Stimulated activated CD4-positive, alpha-beta T cell treated with anti-CD3 and anti-CD28 coated beads, Interleukin-4, amount 100 ng/mL, for 24 hours (primary cell): ENCODE measurements at regions not wholly inside any gene's neighbourhood (a gene's known extent, or its start where the extent isn't known, plus 50 kb on each side); places are given as distances from the start of the nearest gene placed in this dataset.

Source experiments
- DNase-seq: peaks from one replicate; pipeline ENCODE4 v3.0.0-alpha.2; 2020

- DNase-seq: no peak
These were observed 71.8 kb upstream of the FOXP4 start for GRCh38 chr6:41474213-41474933.

GRCh38 chr6:41475164-41475563, 71.0 kb upstream of the FOXP4 start:
- no peak for DNase-seq

GRCh38 chr6:41475737-41476357, 70.3 kb upstream of the FOXP4 start:
- no peak for DNase-seq

- DNase-seq: no peak
These were observed 69.8 kb upstream of the FOXP4 start for GRCh38 chr6:41476401-41476800.

- DNase-seq: no peak
These were observed 68.6 kb upstream of the FOXP4 start for GRCh38 chr6:41477572-41477971.

GRCh38 chr6:41483943-41484342, 62.2 kb upstream of the FOXP4 start:
- no peak for DNase-seq

- DNase-seq: no peak
These were observed 58.2 kb upstream of the FOXP4 start for GRCh38 chr6:41487860-41488432.

GRCh38 chr6:41488433-41489119, 57.6 kb upstream of the FOXP4 start:
- no peak for DNase-seq

- no peak for DNase-seq
These were observed 56.9 kb upstream of the FOXP4 start for GRCh38 chr6:41489120-41489851.

- no peak for DNase-seq
These were observed 53.8 kb upstream of the FOXP4 start for GRCh38 chr6:41492261-41492891.

GRCh38 chr6:41494212-41495110, 51.7 kb upstream of the FOXP4 start:
- DNase-seq: no peak
